ENCODE measurements at regions not wholly inside any gene's neighbourhood (a gene's known extent, or its start where the extent isn't known, plus 50 kb on each side); places are given as distances from the start of the nearest gene placed in this dataset.
"Not testable (repeated sequence)": the region's sequence is repeated elsewhere in the genome, so short reads cannot be mapped to it uniquely, and the experiment has no call there.

DNA sequence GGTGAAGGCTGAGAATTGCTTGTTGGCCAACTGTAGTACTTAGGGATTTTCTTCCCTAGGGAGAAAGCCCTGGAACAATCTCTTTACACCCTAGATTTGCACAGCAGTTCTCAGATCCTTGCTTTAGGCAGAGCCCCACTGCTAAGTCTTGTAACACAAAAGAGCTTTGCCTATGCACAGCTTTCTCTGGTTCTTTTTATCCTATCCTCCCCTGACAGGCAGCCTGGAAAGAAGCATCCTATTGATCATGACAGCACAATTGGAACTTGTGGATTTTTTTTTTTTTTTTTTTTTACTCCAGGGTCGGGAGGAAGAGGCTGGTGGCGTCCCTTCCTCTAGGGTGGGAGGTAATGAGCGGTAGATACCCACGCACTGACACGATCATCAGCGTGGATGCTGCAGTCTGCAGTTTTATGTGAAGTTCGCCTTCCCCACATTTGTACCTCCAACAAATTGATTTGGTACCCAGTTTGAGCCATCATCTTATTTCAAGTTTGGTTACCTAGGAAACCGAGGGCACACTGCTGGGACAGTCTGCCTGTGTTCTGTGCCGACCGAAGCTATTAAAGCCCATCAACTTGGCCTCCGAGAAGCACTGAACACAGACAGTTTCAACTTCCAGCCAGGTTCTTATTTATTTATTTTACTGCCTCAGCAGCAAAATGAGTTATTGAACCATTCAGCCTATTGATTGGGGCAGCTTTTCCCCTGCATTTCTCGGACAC lies 110.1 kb downstream of the NRN1 start:
- no peak for DNase-seq

DNA sequence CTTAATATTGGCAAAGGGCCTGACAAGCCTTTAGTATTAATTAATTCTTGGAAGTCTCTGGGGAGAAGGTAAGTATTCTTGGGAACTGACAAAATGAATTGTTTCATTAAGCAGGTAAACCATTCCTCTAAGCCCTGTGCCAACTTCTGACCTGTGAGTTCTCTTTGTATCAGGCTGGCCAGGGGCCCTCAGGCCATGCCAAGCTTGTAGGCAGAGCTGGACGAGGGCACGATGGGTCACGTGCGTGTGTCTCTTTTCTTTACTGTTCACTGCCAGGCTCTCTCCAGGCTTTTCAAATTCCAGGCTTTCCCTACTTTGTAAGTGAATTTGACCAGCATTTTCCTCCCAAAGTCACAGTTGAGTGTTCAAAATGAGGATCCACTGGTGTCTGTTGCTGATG lies 112.4 kb downstream of the NRN1 start:
- DNase-seq, result no peak

DNA sequence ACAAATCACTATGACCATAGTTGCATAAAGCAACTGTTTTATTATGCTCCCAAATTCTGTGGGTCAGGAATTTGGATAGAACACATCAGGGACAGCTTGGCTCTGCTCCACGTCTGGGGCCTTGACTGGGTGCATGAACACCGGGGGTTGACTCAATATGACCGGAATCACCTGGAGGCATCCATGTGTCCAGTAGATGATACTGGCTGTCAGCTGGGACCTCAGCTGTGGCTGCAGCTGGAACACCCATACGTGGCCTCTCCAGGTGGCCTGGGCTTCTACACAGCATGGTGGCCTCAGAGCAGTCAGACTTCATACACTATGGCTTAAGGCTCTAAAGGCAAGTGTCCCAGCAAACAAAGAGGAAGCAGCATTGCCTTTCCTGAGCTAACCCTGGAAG lies 113.4 kb downstream of the NRN1 start:
- no peak for DNase-seq

DNA sequence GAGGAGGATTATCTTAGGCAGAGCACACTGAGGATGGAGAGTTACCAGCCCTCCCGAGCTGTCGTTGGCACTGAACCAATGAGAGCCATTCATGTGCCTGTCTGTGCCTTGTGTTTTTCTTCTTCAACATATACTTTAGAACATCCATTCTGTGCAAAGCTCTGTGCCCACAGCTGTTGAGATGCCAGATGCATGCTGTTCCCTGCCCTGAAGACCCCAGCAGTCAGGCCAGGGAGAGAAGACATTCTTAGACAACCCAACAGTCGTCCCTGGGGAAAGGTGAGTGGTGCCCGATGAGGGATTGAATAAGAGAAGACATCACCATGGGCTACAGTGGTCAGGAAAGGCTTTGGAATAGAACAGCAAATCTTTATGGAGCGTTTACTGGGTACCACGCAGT lies 114.1 kb downstream of the NRN1 start:
- DNase-seq, result no peak

- DNase-seq, result no peak
These were observed 127.9 kb downstream of the NRN1 start for GRCh38 chr6:5878792-5879191.

DNA sequence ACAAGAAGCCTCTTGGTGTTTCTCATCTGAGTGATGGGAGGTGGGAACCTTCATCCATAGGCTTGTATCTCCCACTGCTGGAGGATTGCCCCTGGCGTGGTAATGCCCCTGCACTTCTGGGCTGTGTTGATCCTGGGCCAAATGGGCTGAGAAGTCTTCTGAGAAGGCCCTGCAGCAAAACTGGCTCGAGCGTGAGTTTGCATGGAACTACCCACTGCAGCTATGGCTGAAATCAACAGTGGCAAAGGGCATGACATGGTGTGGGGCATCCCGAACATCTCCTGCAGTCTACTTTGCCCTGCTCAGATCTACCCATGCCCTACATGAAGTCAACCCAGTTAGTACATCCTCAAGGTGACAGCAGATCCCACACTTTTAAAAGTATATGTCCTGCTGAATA lies 130.6 kb downstream of the NRN1 start:
- DNase-seq, result no peak

DNA sequence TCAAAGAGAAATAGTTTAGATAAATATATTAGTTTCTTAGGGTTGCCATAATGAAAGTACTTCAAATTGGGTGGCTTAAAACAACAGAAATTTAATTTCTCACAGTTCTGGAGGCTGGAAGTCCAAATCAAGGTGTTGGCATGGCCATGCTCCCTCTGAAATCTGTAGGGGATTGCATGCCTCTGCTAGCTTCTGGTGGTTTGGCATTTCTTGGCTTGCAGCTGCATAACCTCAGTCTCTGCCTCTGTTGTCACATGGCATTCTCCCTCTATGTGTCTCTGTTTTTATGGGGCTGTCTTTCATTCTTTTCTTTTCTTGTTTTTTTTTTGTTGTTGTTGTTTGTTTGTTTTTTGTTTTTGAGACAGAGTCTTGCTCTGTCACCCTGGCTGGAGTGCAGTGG lies 132.7 kb downstream of the NRN1 start:
- DNase-seq, result not testable (repeated sequence)

DNA sequence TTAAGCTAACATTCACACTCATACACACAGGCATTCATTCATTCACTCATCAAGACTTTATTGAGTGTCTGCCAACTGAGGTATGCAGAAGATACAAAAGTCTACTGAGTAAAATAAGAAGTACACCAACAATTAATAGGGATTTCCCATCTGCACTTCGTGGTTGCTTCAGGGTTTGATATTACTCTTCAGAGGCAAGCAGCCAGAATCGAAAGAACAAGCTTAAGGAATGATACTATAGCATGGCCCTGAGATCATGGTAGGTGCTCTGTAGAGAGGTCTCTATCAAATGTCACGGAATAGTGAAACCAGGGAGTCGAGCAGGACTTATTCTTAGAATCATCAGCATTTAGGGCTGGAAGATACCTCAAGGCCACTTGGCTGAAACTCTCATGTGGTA lies 135.4 kb downstream of the NRN1 start:
- DNase-seq, result no peak

GRCh38 chr6:5869676-5870075 lies 137.0 kb downstream of the NRN1 start:
- DNase-seq, result no peak

DNA sequence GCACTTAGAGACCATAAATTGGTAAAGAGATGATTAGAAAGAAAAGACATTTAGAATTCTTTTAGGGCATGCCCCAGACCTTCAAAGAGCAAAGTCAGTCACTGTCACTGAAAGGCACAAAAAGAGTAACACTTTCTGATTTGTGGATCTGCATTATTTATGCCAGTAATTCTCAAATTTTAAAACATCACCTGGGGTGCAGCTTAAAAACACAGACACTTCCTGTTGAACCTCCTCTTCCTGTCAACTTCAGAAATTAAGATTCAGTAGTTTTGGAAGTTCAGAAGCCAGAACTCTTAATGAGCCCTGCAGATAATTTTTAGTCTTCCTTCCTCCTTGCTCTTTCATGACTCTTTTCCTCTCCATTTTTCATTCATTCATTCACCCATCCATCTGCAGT lies 137.5 kb downstream of the NRN1 start:
- no peak for DNase-seq

DNA sequence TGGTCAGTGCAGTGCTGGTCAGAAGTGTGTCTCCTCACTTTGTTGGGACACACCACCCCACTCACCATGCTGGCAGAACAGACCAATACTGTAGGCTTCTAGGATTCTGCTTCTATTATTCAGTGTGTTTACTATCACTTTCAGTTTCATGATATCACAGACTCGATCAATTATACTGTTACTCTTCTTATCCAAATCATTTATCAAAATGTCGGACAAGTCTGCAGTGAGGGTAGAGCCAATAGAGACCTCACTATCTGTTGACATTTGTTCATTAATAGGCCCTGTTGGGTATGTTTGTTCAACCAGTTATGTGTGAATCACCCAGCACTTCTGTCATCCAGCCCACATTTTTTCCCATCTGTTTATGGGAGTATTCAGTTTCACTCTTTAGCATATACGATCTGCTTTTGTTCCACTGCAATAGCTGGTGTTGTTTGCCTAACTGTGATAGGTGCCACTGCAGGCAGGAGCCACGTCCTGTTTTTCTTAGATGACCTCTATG lies 140.1 kb downstream of the NRN1 start:
- no peak for DNase-seq

- no peak for DNase-seq
These were observed 141.2 kb downstream of the NRN1 start for GRCh38 chr6:5865506-5866031.

- no peak for DNase-seq
These were observed 145.9 kb downstream of the NRN1 start for GRCh38 chr6:5860849-5861248.

DNA sequence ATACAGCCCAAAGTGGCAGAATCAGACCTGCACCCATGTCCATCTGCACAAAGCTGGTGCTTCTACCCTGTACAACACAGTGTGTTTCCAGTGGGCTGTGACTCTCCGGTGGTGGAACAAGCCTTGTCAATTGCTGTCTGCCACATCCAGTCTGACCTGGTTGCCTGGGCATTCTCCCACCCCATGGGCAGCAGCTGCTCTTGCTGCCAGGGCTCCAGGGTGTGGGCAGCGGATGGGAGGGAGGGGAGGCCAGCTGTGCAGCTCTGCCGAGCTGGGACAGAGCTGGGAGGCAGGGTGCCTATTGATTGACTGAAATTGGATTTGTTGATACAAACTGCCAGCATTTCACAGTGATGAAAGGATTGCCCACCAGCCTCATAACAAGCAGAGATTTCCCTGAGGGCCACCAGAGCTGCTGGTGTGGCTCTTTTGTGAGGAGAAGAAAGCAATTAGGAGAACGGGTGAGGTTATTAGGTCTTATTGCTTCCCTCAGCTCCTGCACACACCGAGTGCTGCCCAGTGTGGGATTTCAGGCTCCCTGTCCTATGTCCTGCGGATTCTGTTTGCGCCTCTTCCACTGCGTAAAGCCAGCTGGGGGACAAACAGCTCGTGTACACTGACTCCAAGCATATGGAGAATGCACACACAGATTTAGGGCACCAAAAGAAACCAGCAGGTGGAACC lies 150.8 kb downstream of the NRN1 start:
- DNase-seq, result no peak

DNA sequence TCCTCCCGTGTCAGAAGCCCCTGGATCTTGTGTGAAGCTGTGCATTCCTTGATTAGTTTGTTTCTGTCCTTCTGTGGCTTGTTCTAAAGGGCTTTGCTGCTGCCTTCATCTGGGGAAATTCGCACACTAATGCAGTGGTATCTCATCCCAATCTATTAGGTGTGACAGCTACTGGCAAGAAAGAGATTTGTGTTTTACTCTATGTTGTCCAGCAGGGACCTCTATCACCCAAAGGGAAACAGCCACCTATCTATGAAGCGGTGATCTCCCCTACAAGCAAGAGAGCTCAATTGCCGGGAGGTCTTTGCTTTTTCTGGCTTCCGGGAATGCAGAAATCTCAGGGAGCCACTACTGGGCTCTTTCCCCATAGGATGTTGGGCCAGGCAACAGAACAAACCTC lies 151.8 kb downstream of the NRN1 start:
- no peak for DNase-seq

DNA sequence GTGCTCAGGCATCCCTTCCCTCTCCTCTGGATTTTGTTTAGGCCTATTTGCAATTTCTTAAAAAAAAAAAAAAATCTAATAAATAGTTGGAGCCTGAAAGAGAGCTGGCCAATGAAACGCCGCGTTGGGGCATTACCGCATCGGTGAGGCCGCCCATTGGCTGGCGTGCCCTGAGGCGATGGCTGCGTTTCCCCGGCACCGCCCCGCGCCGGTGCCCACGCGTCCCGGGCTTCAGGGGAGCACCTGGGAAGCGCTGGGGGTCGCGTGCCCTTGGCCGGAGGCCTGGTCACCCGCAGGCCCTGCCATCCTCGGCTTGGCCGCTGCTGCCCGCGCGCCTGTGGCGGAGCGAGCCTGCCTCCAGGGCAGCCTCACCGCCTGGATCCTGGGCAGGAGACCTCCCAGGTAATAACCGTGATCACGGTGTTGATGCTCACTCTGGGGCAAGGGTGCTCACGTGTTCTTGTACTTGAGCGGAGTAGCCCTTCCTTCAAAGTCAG lies 155.4 kb downstream of the NRN1 start:
- DNase-seq, result peak; percentile 56

DNA sequence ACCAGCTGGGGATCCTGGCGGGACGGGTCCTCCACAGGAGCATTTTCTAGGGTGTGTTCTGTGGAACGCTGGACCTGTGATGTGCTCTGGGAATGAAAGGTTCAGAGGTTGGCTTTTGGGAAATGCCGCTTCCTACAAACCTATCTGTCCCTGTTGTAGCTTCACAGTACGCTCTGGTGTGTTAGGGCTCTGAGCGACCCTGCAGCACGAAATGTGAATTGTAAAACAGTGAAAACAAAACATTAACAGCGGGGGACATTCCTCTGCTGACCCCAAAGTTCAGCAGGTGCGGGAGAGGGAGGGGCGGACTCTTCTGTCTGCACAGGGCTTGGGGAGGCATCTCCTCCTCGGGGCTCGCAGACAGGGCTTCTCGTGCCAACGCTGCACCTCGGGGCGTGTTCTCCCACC lies 155.9 kb downstream of the NRN1 start:
- no peak for DNase-seq

GRCh38 chr6:5846889-5847288 lies 159.8 kb downstream of the NRN1 start:
- no peak for DNase-seq

DNA sequence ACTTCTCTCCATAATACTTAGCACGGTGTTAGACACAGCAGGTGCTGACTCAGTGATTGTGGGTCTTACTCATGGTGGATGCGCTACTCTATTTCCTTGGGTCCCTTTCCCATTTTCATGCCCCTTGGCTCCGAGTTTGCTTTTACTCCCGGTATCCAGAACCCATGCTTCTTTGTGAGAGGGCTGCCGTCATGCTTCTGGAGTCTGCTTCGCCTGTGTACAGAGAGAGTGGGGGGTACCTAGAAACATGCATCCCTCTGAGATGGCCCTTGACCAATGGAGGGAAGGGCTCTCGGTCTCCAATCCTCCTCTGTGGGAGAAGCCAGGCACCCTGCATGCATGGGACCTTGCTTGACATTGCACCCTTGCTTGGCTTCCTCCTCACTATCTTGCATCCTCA lies 160.4 kb downstream of the NRN1 start:
- no peak for DNase-seq

- DNase-seq, result no peak
These were observed 163.6 kb downstream of the NRN1 start for GRCh38 chr6:5843078-5843477.

DNA sequence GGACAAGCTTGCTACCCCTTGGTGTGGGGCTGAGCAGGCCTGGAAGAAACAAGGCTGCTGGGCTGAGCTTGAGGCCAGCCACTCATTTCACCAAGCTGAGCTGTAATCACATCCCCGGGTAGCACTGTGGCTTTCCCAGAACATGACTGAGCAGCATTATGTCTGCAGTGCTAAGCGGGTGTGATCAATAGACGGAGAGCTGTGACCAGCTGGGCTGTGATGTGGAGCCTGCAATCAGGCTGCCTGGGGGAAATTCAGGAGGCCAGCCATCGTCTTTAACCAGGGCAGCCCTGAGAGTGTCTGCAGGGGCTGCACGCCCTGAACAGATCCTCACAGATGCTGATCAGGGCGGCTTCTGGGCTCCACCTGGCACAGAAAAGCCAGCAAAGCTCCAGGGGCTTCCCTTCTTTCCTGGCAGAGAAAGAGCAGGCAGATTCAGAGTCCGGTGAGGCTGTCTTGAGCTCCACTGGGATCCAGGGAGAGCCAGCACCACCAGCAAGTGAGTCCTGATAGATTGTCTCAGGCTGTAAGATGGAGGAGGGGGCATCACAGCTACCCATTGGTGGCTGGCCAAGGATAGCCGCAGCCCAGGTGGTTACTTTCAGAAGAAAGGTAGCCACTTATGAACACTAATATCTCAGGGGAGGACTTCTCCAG lies 165.9 kb downstream of the NRN1 start:
- no peak for DNase-seq

DNA sequence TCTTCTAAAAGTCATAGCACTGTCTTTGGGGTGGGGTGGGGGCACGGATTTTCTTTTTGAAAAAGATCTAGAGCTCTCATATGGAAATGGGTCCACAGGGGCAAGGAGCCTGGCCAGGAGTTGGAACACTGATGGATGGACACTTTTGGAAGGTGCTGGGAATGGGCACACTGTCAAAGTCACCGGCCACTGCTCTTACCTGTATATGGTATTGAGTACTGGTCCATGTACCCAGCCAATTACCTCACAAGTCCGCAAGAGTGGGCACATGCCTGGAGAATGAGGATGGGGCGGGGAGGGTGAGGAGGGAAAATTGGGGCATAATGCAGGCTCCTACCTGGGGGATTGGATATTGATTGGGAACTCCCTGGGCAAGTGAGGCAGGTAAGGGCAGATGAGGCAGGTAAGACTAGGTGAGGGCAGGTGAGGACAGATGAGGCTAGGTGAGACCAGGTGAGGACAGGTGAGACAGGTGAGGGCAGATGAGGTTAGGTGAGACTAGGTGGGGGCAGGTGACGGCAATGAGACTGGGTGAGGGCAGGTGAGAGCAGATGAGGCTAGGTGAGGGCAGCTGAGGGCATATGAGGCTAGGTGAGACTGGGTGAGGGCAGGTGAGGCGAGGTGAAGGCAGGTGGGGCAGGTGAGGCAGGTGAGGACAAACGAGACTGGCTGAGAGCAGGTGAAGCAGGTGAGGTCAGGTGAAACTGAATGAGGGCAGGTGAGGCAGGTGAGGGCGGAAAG lies 167.9 kb downstream of the NRN1 start:
- no peak for DNase-seq

- DNase-seq, result no peak
These were observed 169.4 kb downstream of the NRN1 start for GRCh38 chr6:5837323-5837722.
